Astrocyte of the spinal cord (primary cell): ENCODE measurements at regions not wholly inside any gene's neighbourhood (a gene's known extent, or its start where the extent isn't known, plus 50 kb on each side); places are given as distances from the start of the nearest gene placed in this dataset.

ENCODE experiments used
- DNase-seq: peaks from one replicate; pipeline ENCODE4 v3.0.0; 2011; ENCODE audit warnings: low read depth, low spot score
- H3K4me3 ChIP-seq: 2 replicates; pipeline ENCODE4 v1.5.1; 2011; ENCODE audit warnings: low read depth, mild to moderate bottlenecking, low read length, moderate library complexity
- CTCF ChIP-seq: IDR thresholded peaks from 2 replicates; pipeline ENCODE4 v1.5.1; 2012; ENCODE audit warnings: low read depth, mild to moderate bottlenecking, low read length, inconsistent platforms
- in situ Hi-C: cut with HindIII; loops from 2 replicates; pipeline ENCODE4 v1.10.0; 2017; ENCODE audit warnings: low sequenced_read_pairs

DNA sequence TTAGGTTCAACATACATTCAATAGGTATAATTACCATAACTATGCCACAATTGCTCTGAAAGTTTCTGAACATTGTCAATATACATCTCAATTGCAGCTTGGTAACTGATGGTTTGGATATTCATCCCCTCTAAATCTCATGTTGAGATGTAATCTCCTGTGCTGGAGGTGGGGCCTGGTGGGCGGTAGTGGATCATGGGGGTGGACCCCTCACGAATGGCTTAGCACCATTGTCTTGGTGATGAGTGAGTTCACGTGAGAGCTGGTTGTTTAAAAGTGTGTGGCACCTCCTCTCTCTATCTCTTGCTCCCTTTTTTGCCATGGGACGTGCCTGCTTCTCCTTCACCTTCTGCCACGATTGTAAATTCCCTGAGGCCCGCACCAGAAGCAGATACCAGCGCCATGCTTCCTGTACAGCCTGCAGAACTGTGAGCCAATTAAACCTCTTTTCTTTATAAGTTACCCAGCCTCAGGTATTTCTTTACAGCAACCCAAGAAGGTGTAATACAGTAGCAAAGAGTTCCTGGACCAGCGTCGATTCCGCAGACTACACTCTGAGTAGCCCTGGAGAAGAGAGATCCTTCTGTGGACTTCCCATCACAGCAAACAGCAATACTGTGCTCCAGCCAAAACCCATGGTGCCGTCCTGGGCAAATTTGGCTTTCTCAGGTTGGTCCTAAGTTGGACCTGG, 83.8 kb upstream of the GRB10 start:
- no peak overlapping the region for H3K4me3 ChIP-seq
- in situ Hi-C loops, result no loop called here
- no peak for DNase-seq
- no peak for TF ChIP-seq CTCF

GRCh38 chr7:50865450-50865849, 82.8 kb upstream of the GRB10 start:
- TF ChIP-seq CTCF, result no peak
- DNase-seq, result no peak
- in situ Hi-C loops, result no loop called here
- H3K4me3 ChIP-seq, result no peak overlapping the region

GRCh38 chr7:50864694-50865093, 82.0 kb upstream of the GRB10 start:
- DNase-seq, result no peak
- TF ChIP-seq CTCF, result no peak
- in situ Hi-C loops, result no loop called here
- no peak overlapping the region for H3K4me3 ChIP-seq

DNA sequence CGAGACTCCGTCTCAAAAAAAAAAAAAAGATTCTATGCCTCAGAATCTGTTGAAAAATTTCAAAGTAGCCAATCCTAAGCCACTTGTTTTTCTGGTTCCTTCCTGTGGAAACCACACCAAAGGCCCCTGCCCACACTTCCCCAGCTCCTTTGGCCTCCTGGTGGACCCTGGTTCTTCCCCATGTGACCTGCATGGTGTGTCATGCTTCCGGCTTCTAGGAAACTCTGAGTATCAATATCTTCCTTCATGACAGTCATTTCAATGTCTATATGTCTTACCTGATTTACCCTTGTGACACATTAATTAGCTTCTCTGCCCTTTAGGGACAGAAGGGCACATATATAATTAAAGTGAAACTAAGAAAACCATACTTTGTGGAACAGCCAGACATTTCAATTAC, 80.4 kb upstream of the GRB10 start:
- no peak for DNase-seq
- in situ Hi-C loops, result no loop called here
- no peak for TF ChIP-seq CTCF
- H3K4me3 ChIP-seq, result no peak overlapping the region

GRCh38 chr7:50862302-50862701, 79.6 kb upstream of the GRB10 start:
- in situ Hi-C loops, result no loop called here
- no peak for TF ChIP-seq CTCF
- no peak for DNase-seq
- no peak overlapping the region for H3K4me3 ChIP-seq

GRCh38 chr7:50860598-50860997, 77.9 kb upstream of the GRB10 start:
- in situ Hi-C loops, result no loop called here
- TF ChIP-seq CTCF, result no peak
- DNase-seq, result no peak
- no peak overlapping the region for H3K4me3 ChIP-seq
